Upper lobe of left lung (tissue), 4 donors: ENCODE measurements at regions not wholly inside any gene's neighbourhood (a gene's known extent, or its start where the extent isn't known, plus 50 kb on each side); places are given as distances from the start of the nearest gene placed in this dataset.

Experiments used
- CTCF ChIP-seq, 6 experiments: fragments of 450-650 bp in 4 of 6; fragments of 200-600 bp in 2 of 6; sonication (generic) in 2 of 6; IDR thresholded peaks; one replicate each; pipeline ENCODE4 v1.5.1; 2016 to 2019; ENCODE audit warnings: antibody characterized with exemption in 6 of 6
- POLR2A ChIP-seq, 4 donors: fragments of 450-650 bp; IDR thresholded peaks; one replicate each; pipeline ENCODE4 v1.5.1; 2016 to 2017; ENCODE audit warnings: antibody characterized with exemption in 4 of 4, mild to moderate bottlenecking in 2 of 4

GRCh38 chr1:117710710-117711109 is 104.9 kb downstream of the TENT5C start:
- TF ChIP-seq CTCF (IDR thresholded peaks at IDR 0.05): no peak
- no peak for TF ChIP-seq POLR2A (IDR thresholded peaks at IDR 0.05)
